NCI-H510A treated with DMSO at 0.1 percent for 48 hours (cell line): ENCODE measurements at regions not wholly inside any gene's neighbourhood (a gene's known extent, or its start where the extent isn't known, plus 50 kb on each side); places are given as distances from the start of the nearest gene placed in this dataset.
A peak's percentile ranks its signal among the peaks of the same experiment; 100 is the strongest.
"Not testable (repeated sequence)": the region's sequence is repeated elsewhere in the genome, so short reads cannot be mapped to it uniquely, and the experiment has no call there.

ENCODE experiments used
- DNase-seq: peaks from one replicate; lab custom pipeline; 2025; lab: John Stamatoyannopoulos, UW

- no peak for DNase-seq
Observed at GRCh38 chr17:37828651-37829124, 83.8 kb upstream of the HNF1B start.

GRCh38 chr17:37827905-37828650 lies 83.2 kb upstream of the HNF1B start:
- DNase-seq = no peak

GRCh38 chr17:37826497-37827430 lies 81.9 kb upstream of the HNF1B start:
- DNase-seq = no peak

GRCh38 chr17:37825851-37826250 lies 81.0 kb upstream of the HNF1B start:
- no peak for DNase-seq

GRCh38 chr17:37824534-37825485 lies 80.0 kb upstream of the HNF1B start:
- no peak for DNase-seq

GRCh38 chr17:37823996-37824395 lies 79.1 kb upstream of the HNF1B start:
- no peak for DNase-seq

GRCh38 chr17:37820995-37821713 lies 76.3 kb upstream of the HNF1B start:
- DNase-seq = no peak

GRCh38 chr17:37820313-37820994 lies 75.6 kb upstream of the HNF1B start:
- peak; percentile 16 for DNase-seq

- DNase-seq = peak; percentile 85
Observed at GRCh38 chr17:37818689-37819088, 73.8 kb upstream of the HNF1B start.

- DNase-seq = no peak
Observed at GRCh38 chr17:37816950-37817349, 72.1 kb upstream of the HNF1B start.

- no peak for DNase-seq
Observed at GRCh38 chr17:37815536-37815935, 70.7 kb upstream of the HNF1B start.

- DNase-seq = no peak
Observed at GRCh38 chr17:37813751-37814150, 68.9 kb upstream of the HNF1B start.

- not testable (repeated sequence) for DNase-seq
Observed at GRCh38 chr17:37808846-37809245, 64.0 kb upstream of the HNF1B start.

- DNase-seq = no peak
Observed at GRCh38 chr17:37802712-37803416, 58.0 kb upstream of the HNF1B start.

- no peak for DNase-seq
Observed at GRCh38 chr17:37802061-37802595, 57.3 kb upstream of the HNF1B start.

- DNase-seq = no peak
Observed at GRCh38 chr17:37801171-37801570, 56.3 kb upstream of the HNF1B start.

- DNase-seq = no peak
Observed at GRCh38 chr17:37797206-37797605, 52.3 kb upstream of the HNF1B start.

- no peak for DNase-seq
Observed at GRCh38 chr17:37796076-37796475, 51.2 kb upstream of the HNF1B start.
